ENCODE measurements at regions not wholly inside any gene's neighbourhood (a gene's known extent, or its start where the extent isn't known, plus 50 kb on each side); places are given as distances from the start of the nearest gene placed in this dataset.
"Not testable (repeated sequence)": the region's sequence is repeated elsewhere in the genome, so short reads cannot be mapped to it uniquely, and the experiment has no call there.

GRCh38 chr10:78651287-78651686 lies 417.5 kb upstream of the ZMIZ1 start:
- no peak for DNase-seq (ENCODE audit: low read depth)

- no peak for DNase-seq (ENCODE audit: low read depth)
Measured at GRCh38 chr10:78653555-78653954, 415.2 kb upstream of the ZMIZ1 start.

GRCh38 chr10:78654047-78654590 lies 414.6 kb upstream of the ZMIZ1 start:
- no peak for DNase-seq (ENCODE audit: low read depth)

GRCh38 chr10:78655979-78656378 lies 412.8 kb upstream of the ZMIZ1 start:
- peak; percentile 38 for DNase-seq (ENCODE audit: low read depth)

GRCh38 chr10:78656417-78657162 lies 412.2 kb upstream of the ZMIZ1 start:
- no peak for DNase-seq (ENCODE audit: low read depth)

- DNase-seq (ENCODE audit: low read depth) = peak; percentile 54
Measured at GRCh38 chr10:78657163-78657861, 411.5 kb upstream of the ZMIZ1 start.

- no peak for DNase-seq (ENCODE audit: low read depth)
Measured at GRCh38 chr10:78657862-78658165, 411.0 kb upstream of the ZMIZ1 start.

GRCh38 chr10:78658645-78659597 lies 409.8 kb upstream of the ZMIZ1 start:
- DNase-seq (ENCODE audit: low read depth) = no peak

- DNase-seq (ENCODE audit: low read depth) = no peak
Measured at GRCh38 chr10:78659598-78659967, 409.2 kb upstream of the ZMIZ1 start.

GRCh38 chr10:78660446-78661106 lies 408.2 kb upstream of the ZMIZ1 start:
- no peak for DNase-seq (ENCODE audit: low read depth)

- no peak for DNase-seq (ENCODE audit: low read depth)
Measured at GRCh38 chr10:78663721-78664120, 405.0 kb upstream of the ZMIZ1 start.

- peak; percentile 43 for DNase-seq (ENCODE audit: low read depth)
Measured at GRCh38 chr10:78664929-78665553, 403.7 kb upstream of the ZMIZ1 start.

- peak; percentile 18 for DNase-seq (ENCODE audit: low read depth)
Measured at GRCh38 chr10:78672918-78673317, 395.8 kb upstream of the ZMIZ1 start.

GRCh38 chr10:78681141-78681540 lies 387.6 kb upstream of the ZMIZ1 start:
- DNase-seq (ENCODE audit: low read depth) = not testable (repeated sequence)

GRCh38 chr10:78681986-78682385 lies 386.8 kb upstream of the ZMIZ1 start:
- not testable (repeated sequence) for DNase-seq (ENCODE audit: low read depth)

GRCh38 chr10:78684947-78685346 lies 383.8 kb upstream of the ZMIZ1 start:
- no peak for DNase-seq (ENCODE audit: low read depth)

GRCh38 chr10:78685466-78686103 lies 383.2 kb upstream of the ZMIZ1 start:
- DNase-seq (ENCODE audit: low read depth) = peak; percentile 47

GRCh38 chr10:78686444-78687060 lies 382.2 kb upstream of the ZMIZ1 start:
- DNase-seq (ENCODE audit: low read depth) = no peak

GRCh38 chr10:78687626-78688025 lies 381.1 kb upstream of the ZMIZ1 start:
- DNase-seq (ENCODE audit: low read depth) = no peak

GRCh38 chr10:78688230-78688900 lies 380.4 kb upstream of the ZMIZ1 start:
- DNase-seq (ENCODE audit: low read depth) = no peak
